ENCODE measurements at regions not wholly inside any gene's neighbourhood (a gene's known extent, or its start where the extent isn't known, plus 50 kb on each side); places are given as distances from the start of the nearest gene placed in this dataset.
"Not testable (repeated sequence)": the region's sequence is repeated elsewhere in the genome, so short reads cannot be mapped to it uniquely, and the experiment has no call there.

DNA sequence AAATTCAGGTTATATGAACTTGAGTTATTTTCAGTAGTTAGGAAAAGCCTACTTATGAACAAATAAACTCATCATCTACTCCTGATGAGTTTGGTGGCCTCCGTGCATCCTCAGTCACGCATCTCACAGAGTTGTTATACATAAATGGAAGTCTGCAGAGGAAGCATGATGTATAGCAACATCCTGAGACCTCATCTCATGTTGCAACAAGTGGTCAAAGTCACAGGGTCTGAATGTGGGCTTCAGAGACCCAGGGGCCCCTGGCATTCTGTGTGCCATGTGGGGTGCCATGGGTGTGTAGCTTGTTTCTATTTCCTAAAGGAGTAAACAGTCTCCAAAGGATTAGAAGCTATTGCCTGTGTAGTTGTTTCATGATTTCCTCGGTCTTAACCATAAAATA, 216.5 kb downstream of the IRX2 start:
- Mint-ChIP-seq H3K4me3 (no peak overlapping the region), H3K27ac (no peak overlapping the region), H3K27me3 (no peaks in the 10 kb centered on the region)

GRCh38 chr5:2534251-2534650, 217.2 kb downstream of the IRX2 start:
- DNase-seq (ENCODE audit: low spot score in 2 of 2): no peak
- no peaks in the 10 kb centered on the region for H3K4me1 Mint-ChIP-seq
- H3K4me3 Mint-ChIP-seq: no peak overlapping the region
- no peaks in the 10 kb centered on the region for H3K27me3 Mint-ChIP-seq
- H3K36me3 Mint-ChIP-seq: no peaks in the 10 kb centered on the region
- no peak for ATAC-seq (ENCODE audit: low read depth)
- peaks cover 3% of the 10 kb centered on the region for H3K9me3 Mint-ChIP-seq
- no peak overlapping the region for H3K27ac Mint-ChIP-seq

More for the DNA sequence above, 216.5 kb downstream of the IRX2 start:
- Mint-ChIP-seq H3K4me1 (no peaks in the 10 kb centered on the region), H3K36me3 (no peaks in the 10 kb centered on the region), H3K9me3 (peaks cover 8% of the 10 kb centered on the region)
- no peak for DNase-seq (ENCODE audit: low spot score in 2 of 2)
- no peak for ATAC-seq (ENCODE audit: low read depth)

DNA sequence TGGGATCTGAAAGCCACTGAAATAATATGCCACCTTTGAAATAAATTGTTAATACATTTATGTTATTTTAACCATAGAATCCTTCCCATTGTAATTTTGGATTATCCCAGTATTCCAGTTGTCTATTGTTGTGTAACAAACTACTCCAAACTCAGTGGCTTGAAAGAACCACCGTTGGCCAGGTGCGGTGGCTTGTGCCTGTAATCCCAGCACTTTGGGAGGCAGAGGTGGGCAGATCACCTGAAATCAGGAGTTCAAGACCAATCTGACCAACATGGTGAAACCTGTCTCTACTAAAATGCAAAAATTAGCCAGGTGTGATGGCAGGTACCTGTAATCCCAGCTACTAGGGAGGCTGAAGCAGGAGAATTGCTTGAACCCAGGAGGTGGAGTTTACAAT, 217.6 kb downstream of the IRX2 start:
- H3K4me1 Mint-ChIP-seq; H3K27ac Mint-ChIP-seq; H3K9me3 Mint-ChIP-seq; H3K36me3 Mint-ChIP-seq; DNase-seq (ENCODE audit: low spot score in 2 of 2); H3K4me3 Mint-ChIP-seq; ATAC-seq (ENCODE audit: low read depth); H3K27me3 Mint-ChIP-seq: not testable (repeated sequence)

GRCh38 chr5:2532809-2533208, 218.7 kb downstream of the IRX2 start:
- ATAC-seq (ENCODE audit: low read depth) (no peak), DNase-seq (ENCODE audit: low spot score in 2 of 2) (no peak)
- no peaks in the 10 kb centered on the region for H3K27me3 Mint-ChIP-seq
- no peak overlapping the region for H3K27ac Mint-ChIP-seq
- H3K36me3 Mint-ChIP-seq: no peaks in the 10 kb centered on the region
- no peaks in the 10 kb centered on the region for H3K4me1 Mint-ChIP-seq
- H3K9me3 Mint-ChIP-seq: peaks cover 5% of the 10 kb centered on the region
- H3K4me3 Mint-ChIP-seq: no peak overlapping the region

GRCh38 chr5:2531318-2531717, 220.2 kb downstream of the IRX2 start:
- no peaks in the 10 kb centered on the region for H3K4me1 Mint-ChIP-seq
- ATAC-seq (ENCODE audit: low read depth): no peak
- H3K9me3 Mint-ChIP-seq: peaks cover 5% of the 10 kb centered on the region
- H3K36me3 Mint-ChIP-seq: no peaks in the 10 kb centered on the region
- no peak for DNase-seq (ENCODE audit: low spot score in 2 of 2)
- H3K27me3 Mint-ChIP-seq: no peaks in the 10 kb centered on the region
- H3K4me3 Mint-ChIP-seq: no peak overlapping the region
- H3K27ac Mint-ChIP-seq: no peak overlapping the region

- Mint-ChIP-seq H3K27me3 (no peaks in the 10 kb centered on the region), H3K4me3 (no peak overlapping the region), H3K36me3 (no peaks in the 10 kb centered on the region), H3K4me1 (no peaks in the 10 kb centered on the region), H3K27ac (no peak overlapping the region), H3K9me3 (peaks cover 8% of the 10 kb centered on the region)
- ATAC-seq (ENCODE audit: low read depth): no peak
- DNase-seq (ENCODE audit: low spot score in 2 of 2): no peak
Measured at GRCh38 chr5:2530609-2531008, 220.9 kb downstream of the IRX2 start.

GRCh38 chr5:2529371-2530092, 221.9 kb downstream of the IRX2 start:
- ATAC-seq (ENCODE audit: low read depth): no peak
- DNase-seq (ENCODE audit: low spot score in 2 of 2): no peak

GRCh38 chr5:2525351-2525750, 226.1 kb downstream of the IRX2 start:
- DNase-seq (ENCODE audit: low spot score in 2 of 2): no peak
- Mint-ChIP-seq H3K9me3 (peaks cover 8% of the 10 kb centered on the region), H3K36me3 (no peaks in the 10 kb centered on the region), H3K27ac (no peak overlapping the region), H3K27me3 (no peaks in the 10 kb centered on the region), H3K4me3 (no peak overlapping the region), H3K4me1 (no peaks in the 10 kb centered on the region)
- ATAC-seq (ENCODE audit: low read depth): no peak

More at GRCh38 chr5:2529371-2530092, 221.9 kb downstream of the IRX2 start:
- no peak overlapping the region for H3K27ac Mint-ChIP-seq
- peaks cover 10% of the 10 kb centered on the region for H3K9me3 Mint-ChIP-seq
- no peak overlapping the region for H3K4me3 Mint-ChIP-seq
- no peaks in the 10 kb centered on the region for H3K4me1 Mint-ChIP-seq
- no peaks in the 10 kb centered on the region for H3K36me3 Mint-ChIP-seq
- no peaks in the 10 kb centered on the region for H3K27me3 Mint-ChIP-seq

DNA sequence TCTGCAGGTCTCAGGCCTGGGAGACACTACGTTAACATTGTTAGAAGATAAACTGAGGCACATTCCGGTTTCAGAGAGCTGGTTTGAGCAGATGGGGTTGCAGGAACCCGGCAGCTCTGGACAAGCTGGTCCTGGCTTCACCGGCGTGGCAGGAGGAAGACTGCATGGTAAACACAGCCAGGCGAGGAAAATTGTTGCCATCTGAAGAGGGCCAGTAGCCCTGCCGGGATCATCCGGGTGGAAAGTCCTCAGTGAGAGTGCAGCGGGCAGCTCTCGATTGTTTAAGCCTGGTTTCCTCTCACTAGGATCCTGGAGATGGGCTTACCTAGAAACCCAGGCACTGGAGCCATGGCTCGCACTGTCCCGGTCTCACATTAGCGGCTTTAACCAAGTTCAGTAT, 226.9 kb downstream of the IRX2 start:
- Mint-ChIP-seq H3K9me3 (peaks cover 8% of the 10 kb centered on the region), H3K27ac (no peak overlapping the region), H3K4me1 (no peaks in the 10 kb centered on the region), H3K4me3 (no peak overlapping the region), H3K27me3 (no peaks in the 10 kb centered on the region), H3K36me3 (no peaks in the 10 kb centered on the region)
- no peak for DNase-seq (ENCODE audit: low spot score in 2 of 2)
- no peak for ATAC-seq (ENCODE audit: low read depth)

- DNase-seq (ENCODE audit: low spot score in 2 of 2) (no peak), ATAC-seq (ENCODE audit: low read depth) (no peak)
- no peak overlapping the region for H3K27ac Mint-ChIP-seq
- H3K9me3 Mint-ChIP-seq: peaks cover 8% of the 10 kb centered on the region
- no peaks in the 10 kb centered on the region for H3K36me3 Mint-ChIP-seq
- H3K27me3 Mint-ChIP-seq: no peaks in the 10 kb centered on the region
- no peaks in the 10 kb centered on the region for H3K4me1 Mint-ChIP-seq
- H3K4me3 Mint-ChIP-seq: no peak overlapping the region
Measured at GRCh38 chr5:2523180-2523579, 228.3 kb downstream of the IRX2 start.

- ATAC-seq (ENCODE audit: low read depth) (no peak), DNase-seq (ENCODE audit: low spot score in 2 of 2) (no peak)
- Mint-ChIP-seq H3K27me3 (no peaks in the 10 kb centered on the region), H3K9me3 (peaks cover 6% of the 10 kb centered on the region), H3K36me3 (no peaks in the 10 kb centered on the region), H3K4me1 (no peaks in the 10 kb centered on the region), H3K4me3 (no peak overlapping the region), H3K27ac (no peak overlapping the region)
Measured at GRCh38 chr5:2522372-2522771, 229.1 kb downstream of the IRX2 start.

DNA sequence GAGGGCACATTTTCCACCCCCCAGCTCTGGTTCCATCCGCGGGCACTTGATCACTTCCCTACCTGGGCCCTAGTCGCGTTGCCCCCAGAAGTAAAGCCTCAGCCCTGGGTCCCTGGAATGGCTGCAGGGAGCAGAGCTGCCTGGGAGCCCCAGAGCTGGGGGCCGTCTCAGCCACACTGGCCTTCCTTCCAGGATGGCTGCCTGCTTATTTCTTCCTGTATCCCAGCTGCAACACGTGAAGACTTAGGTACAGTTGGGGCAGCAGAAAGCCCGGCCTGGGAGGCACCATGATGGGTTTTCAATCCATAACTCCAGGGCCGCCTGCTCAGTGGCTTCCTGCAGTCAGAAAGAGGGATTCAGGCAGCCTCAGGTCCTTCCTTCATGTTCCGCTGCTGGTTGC, 232.3 kb downstream of the IRX2 start:
- no peak overlapping the region for H3K27ac Mint-ChIP-seq
- no peaks in the 10 kb centered on the region for H3K9me3 Mint-ChIP-seq
- H3K4me3 Mint-ChIP-seq: no peak overlapping the region
- H3K27me3 Mint-ChIP-seq: no peaks in the 10 kb centered on the region
- no peaks in the 10 kb centered on the region for H3K36me3 Mint-ChIP-seq
- no peaks in the 10 kb centered on the region for H3K4me1 Mint-ChIP-seq
- DNase-seq (ENCODE audit: low spot score in 2 of 2) (no peak), ATAC-seq (ENCODE audit: low read depth) (no peak)

GRCh38 chr5:2517451-2517850, 234.0 kb downstream of the IRX2 start:
- H3K27me3 Mint-ChIP-seq: no peaks in the 10 kb centered on the region
- ATAC-seq (ENCODE audit: low read depth): no peak
- no peak overlapping the region for H3K27ac Mint-ChIP-seq
- no peaks in the 10 kb centered on the region for H3K4me1 Mint-ChIP-seq
- no peak for DNase-seq (ENCODE audit: low spot score in 2 of 2)
- no peaks in the 10 kb centered on the region for H3K9me3 Mint-ChIP-seq
- no peaks in the 10 kb centered on the region for H3K36me3 Mint-ChIP-seq
- no peak overlapping the region for H3K4me3 Mint-ChIP-seq

DNA sequence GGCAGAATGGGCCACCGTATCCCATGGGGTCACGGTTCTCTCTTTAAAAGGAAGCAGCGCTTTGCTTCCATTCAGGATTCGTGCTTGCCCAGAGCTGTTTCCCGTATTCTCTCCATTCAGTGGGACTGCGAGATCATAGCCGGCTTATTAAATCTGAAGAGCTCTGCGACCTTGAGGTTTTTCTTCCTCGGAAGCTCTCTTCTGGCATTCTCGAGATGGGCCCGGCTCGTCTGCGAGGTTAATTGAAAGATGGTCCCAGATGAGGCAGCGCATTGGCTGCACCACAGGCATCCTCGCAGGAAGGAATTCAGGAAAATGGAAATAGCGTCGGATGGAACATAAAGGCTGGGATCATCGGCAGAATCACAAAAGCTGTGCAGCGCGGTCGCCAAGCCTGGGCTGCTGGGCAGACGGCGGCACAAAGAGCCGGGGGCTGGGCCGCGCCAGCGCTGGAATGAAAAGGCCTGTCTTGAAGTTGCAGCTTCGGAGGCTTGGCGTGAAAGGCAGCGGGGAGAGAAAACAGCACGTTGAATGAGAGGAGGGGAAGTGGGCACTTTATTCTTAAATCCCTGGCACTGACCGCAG, 236.2 kb downstream of the IRX2 start:
- no peaks in the 10 kb centered on the region for H3K9me3 Mint-ChIP-seq
- H3K27me3 Mint-ChIP-seq: no peaks in the 10 kb centered on the region
- no peaks in the 10 kb centered on the region for H3K36me3 Mint-ChIP-seq
- no peak overlapping the region for H3K27ac Mint-ChIP-seq
- H3K4me3 Mint-ChIP-seq: no peak overlapping the region
- H3K4me1 Mint-ChIP-seq: no peaks in the 10 kb centered on the region
- ATAC-seq (ENCODE audit: low read depth): no peak
- DNase-seq (ENCODE audit: low spot score in 2 of 2): no peak

- Mint-ChIP-seq H3K9me3 (peaks cover 2% of the 10 kb centered on the region), H3K36me3 (no peaks in the 10 kb centered on the region), H3K27ac (no peak overlapping the region), H3K27me3 (peaks cover 1% of the 10 kb centered on the region), H3K4me3 (no peak overlapping the region), H3K4me1 (no peaks in the 10 kb centered on the region)
- DNase-seq (ENCODE audit: low spot score in 2 of 2) (no peak), ATAC-seq (ENCODE audit: low read depth) (no peak)
Measured at GRCh38 chr5:2514484-2514883, 237.0 kb downstream of the IRX2 start.

Data from memory B cell (primary cell).